Activated T-helper 2 cell treated with anti-CD3 and anti-CD28 coated beads, Interferon-gamma antibody, Interleukin-2, Interleukin-4, amounts not matched to agents 10 μg/mL and 5 μg/mL and 100 μg/mL, durations not matched to agents 14 hours and 24 hours and 36 hours (primary cell): ENCODE measurements at regions not wholly inside any gene's neighbourhood (a gene's known extent, or its start where the extent isn't known, plus 50 kb on each side); places are given as distances from the start of the nearest gene placed in this dataset.
"Not testable (repeated sequence)": the region's sequence is repeated elsewhere in the genome, so short reads cannot be mapped to it uniquely, and the experiment has no call there.

Experiments used
- DNase-seq: peaks from one replicate; pipeline ENCODE4 v3.0.0; 2021; ENCODE audit warnings: low spot score
- H3K27ac Mint-ChIP-seq: one replicate; pipeline ENCODE4 v1.8.0; 2021; ENCODE audit warnings: mixed read lengths
- H3K27me3 Mint-ChIP-seq: one replicate; pipeline ENCODE4 v1.8.0; 2021; ENCODE audit warnings: low read depth, mixed read lengths
- H3K36me3 Mint-ChIP-seq: one replicate; pipeline ENCODE4 v1.8.0; 2021; ENCODE audit warnings: low read depth, mixed read lengths
- H3K4me1 Mint-ChIP-seq: one replicate; pipeline ENCODE4 v1.8.0; 2021; ENCODE audit warnings: low read depth, mixed read lengths
- H3K4me3 Mint-ChIP-seq: one replicate; pipeline ENCODE4 v1.8.0; 2021; ENCODE audit warnings: low read depth, mild to moderate bottlenecking, moderate library complexity, mixed read lengths
- H3K9me3 Mint-ChIP-seq: one replicate; pipeline ENCODE4 v1.8.0; 2021; ENCODE audit warnings: mixed read lengths
- intact Hi-C: fragments of 100-400 bp; cut with micrococcal nuclease; formaldehyde crosslinking; loops from one replicate; pipeline ENCODE4 v1.15.1; 2023

DNA sequence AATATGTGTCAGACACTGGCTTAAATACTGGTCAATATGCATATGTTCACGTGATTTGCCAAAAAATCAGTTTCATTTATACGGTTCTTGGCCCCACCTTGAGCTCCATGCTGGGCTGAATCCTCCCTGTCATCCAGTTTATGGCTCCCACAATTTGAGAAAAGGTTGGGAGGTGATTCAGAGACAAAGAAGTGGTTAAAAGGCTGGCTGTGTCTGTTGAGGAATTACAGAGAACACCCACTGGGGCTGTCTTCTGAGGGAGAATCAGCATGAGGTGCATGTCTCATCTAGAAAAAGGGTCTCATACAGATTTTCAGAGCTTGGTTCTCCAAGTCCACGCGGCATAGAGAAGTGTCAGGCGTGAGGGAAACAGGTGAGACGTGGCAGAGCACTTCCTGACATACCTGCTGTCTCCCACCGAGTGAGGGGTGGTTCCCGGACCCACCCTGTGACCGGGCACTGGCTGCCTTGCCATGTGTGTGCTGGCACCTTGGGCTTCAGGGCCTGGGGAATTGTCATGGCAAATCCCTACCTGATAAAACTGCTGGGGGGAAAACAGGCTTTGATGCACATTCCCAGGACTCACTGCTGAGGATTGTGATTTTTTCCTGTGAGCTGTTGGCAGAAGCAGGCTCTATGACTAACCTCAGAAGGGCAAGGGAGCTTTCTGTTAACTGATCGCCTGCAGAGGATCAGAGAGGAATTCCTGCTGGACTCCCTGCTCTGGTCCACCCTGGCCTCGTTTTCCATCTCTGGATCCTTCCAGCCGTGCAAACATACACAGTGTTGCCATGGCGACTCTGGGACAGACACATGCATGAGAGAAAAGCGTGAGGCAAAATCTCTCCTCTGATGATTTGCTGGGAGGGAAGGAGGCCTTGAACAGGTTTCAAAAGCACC, 223.6 kb downstream of the ADAMTS15 start:
- H3K9me3 Mint-ChIP-seq: no peaks in the 10 kb centered on the region
- no peak overlapping the region for H3K4me3 Mint-ChIP-seq
- H3K27me3 Mint-ChIP-seq: no peaks in the 10 kb centered on the region
- no peaks in the 10 kb centered on the region for H3K4me1 Mint-ChIP-seq
- intact Hi-C loops: no loop called here
- no peaks in the 10 kb centered on the region for H3K36me3 Mint-ChIP-seq
- no peak for DNase-seq
- H3K27ac Mint-ChIP-seq: no peak overlapping the region

DNA sequence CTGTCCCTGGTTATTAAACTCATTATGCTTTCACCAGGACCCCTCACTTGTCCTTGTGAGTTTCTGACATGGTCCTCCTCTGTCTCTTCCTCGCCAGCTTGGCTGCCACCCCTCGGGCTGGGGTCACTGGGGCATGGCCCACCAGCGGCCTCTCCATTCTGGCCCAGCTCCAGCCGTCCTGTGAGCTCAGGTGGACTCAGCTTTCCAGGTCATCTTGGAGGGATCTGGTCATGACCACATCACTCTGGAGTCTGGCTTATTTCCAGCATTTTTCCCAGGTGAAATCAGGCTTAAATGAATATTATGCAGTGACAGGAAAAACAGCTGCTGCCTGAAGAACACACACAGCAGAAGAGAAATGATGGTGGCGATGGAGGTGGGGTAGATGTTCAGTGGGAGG, 224.5 kb downstream of the ADAMTS15 start:
- Mint-ChIP-seq H3K4me1 (no peaks in the 10 kb centered on the region), H3K36me3 (no peaks in the 10 kb centered on the region), H3K27me3 (no peaks in the 10 kb centered on the region), H3K4me3 (no peak overlapping the region), H3K9me3 (peaks cover under 1% of the 10 kb centered on the region), H3K27ac (no peak overlapping the region)
- intact Hi-C loops: no loop called here
- no peak for DNase-seq

DNA sequence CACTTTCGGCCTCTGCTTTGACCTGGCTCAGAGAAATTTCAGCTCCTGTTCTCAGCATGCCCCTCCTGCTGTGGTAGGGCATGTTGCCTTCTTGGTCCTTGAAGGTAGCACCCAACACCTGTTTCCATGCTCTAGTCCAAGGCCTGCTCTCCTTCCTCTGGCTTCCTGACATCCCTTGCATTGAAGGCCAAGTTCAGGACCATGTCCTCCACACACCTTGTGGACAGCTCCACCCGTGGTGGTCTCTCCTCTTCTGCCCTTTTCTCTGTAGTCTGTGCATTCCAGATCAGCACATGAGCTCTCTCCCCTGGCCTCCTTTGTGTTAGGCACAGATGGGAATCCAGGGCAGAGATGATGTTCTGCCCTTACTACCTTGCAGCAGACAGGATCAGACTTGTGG, 225.3 kb downstream of the ADAMTS15 start:
- Mint-ChIP-seq H3K4me3 (no peak overlapping the region), H3K27me3 (no peaks in the 10 kb centered on the region), H3K4me1 (no peaks in the 10 kb centered on the region), H3K27ac (no peak overlapping the region), H3K9me3 (peaks cover 8% of the 10 kb centered on the region), H3K36me3 (no peaks in the 10 kb centered on the region)
- DNase-seq: no peak
- intact Hi-C loops: no loop called here

DNA sequence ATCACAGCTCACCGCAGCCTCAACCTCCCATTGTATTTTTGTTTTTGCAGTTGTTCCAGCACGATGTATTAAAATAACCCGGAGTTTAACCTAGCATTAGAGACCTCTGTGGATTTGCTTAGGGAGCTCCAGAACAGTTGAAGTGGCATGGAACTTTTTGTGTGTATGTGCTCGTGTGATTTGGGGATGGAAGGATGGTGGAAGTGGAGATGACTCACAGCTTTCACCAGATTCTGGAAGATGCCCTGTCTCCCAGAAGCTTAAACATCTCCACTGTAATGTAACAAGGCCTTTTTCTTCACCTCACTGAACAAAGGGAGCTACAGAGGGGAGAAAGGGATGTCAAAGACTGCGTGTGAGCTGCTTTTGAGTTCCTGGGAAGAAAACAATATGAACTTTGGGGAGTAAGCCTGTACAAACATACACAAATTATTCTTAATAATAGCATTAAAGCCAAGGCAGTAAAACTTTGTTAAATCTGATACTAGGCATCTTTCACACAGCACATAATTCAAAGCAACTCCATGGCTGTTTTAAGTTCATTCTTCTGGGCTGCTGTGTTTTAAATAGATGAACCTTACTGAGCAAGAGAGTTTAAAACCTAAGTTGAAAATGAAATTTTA, 226.4 kb downstream of the ADAMTS15 start:
- Mint-ChIP-seq H3K27ac (no peak overlapping the region), H3K4me3 (no peak overlapping the region), H3K36me3 (no peaks in the 10 kb centered on the region), H3K9me3 (peaks cover 18% of the 10 kb centered on the region), H3K4me1 (no peaks in the 10 kb centered on the region), H3K27me3 (no peaks in the 10 kb centered on the region)
- intact Hi-C loops: no loop called here
- no peak for DNase-seq

- H3K27me3 Mint-ChIP-seq: no peaks in the 10 kb centered on the region
- no peak overlapping the region for H3K4me3 Mint-ChIP-seq
- no peaks in the 10 kb centered on the region for H3K4me1 Mint-ChIP-seq
- H3K36me3 Mint-ChIP-seq: no peaks in the 10 kb centered on the region
- H3K27ac Mint-ChIP-seq: no peak overlapping the region
- peaks cover 20% of the 10 kb centered on the region for H3K9me3 Mint-ChIP-seq
- DNase-seq: no peak
- intact Hi-C loops: no loop called here
Observed at GRCh38 chr11:130675371-130675821, 227.0 kb downstream of the ADAMTS15 start.

- Mint-ChIP-seq H3K9me3 (peaks cover 25% of the 10 kb centered on the region), H3K27ac (no peak overlapping the region), H3K4me3 (no peak overlapping the region), H3K4me1 (no peaks in the 10 kb centered on the region), H3K36me3 (no peaks in the 10 kb centered on the region), H3K27me3 (no peaks in the 10 kb centered on the region)
- DNase-seq: no peak
- intact Hi-C loops: no loop called here
Observed at GRCh38 chr11:130675917-130676316, 227.5 kb downstream of the ADAMTS15 start.

DNA sequence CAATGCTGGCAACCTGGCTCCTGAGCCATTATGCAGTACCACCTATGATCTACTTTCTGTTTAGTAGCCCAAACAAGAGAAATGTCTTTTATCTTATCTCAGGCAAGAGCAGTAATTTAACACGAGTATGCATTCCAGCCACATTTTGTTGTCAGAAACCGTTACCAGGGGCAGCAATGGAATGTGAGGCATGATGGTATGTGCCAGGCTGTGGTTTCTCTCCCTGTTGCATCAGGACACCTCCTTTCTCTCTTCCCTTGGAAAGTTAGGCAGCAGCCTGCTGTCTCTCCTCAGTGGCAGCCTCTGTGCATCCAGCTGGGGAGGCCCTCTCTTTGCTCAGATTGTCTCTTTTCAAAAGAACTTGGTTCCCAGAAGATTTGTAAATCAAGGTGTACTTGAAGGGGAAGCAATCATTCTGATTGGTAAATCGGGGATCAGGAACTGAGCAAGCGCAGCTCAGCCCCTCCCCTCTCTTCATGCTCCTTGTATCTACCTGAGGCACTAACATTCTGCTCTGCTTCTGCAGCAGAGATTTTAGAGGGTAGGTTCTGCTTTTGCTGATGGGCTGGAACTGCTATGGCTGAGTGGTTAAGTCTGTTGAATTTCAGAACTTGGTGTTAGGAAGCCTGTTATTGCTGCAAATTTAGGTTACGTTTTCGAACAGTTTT, 229.2 kb downstream of the ADAMTS15 start:
- H3K4me3 Mint-ChIP-seq: no peak overlapping the region
- peaks cover 27% of the 10 kb centered on the region for H3K9me3 Mint-ChIP-seq
- no peak for DNase-seq
- H3K27me3 Mint-ChIP-seq: no peaks in the 10 kb centered on the region
- H3K36me3 Mint-ChIP-seq: no peaks in the 10 kb centered on the region
- no peaks in the 10 kb centered on the region for H3K4me1 Mint-ChIP-seq
- intact Hi-C loops: no loop called here
- no peak overlapping the region for H3K27ac Mint-ChIP-seq

GRCh38 chr11:130679247-130679646, 230.8 kb downstream of the ADAMTS15 start:
- Mint-ChIP-seq H3K4me3 (no peak overlapping the region), H3K4me1 (no peaks in the 10 kb centered on the region), H3K27ac (no peak overlapping the region), H3K27me3 (no peaks in the 10 kb centered on the region), H3K9me3 (peaks cover 27% of the 10 kb centered on the region), H3K36me3 (no peaks in the 10 kb centered on the region)
- intact Hi-C loops: no loop called here
- no peak for DNase-seq

GRCh38 chr11:130682471-130682870, 233.8 kb downstream of the SNX19 start:
- DNase-seq, H3K27ac Mint-ChIP-seq, H3K36me3 Mint-ChIP-seq, H3K27me3 Mint-ChIP-seq, H3K4me1 Mint-ChIP-seq, intact Hi-C loops, H3K4me3 Mint-ChIP-seq: not testable (repeated sequence)
- peaks cover 27% of the 10 kb centered on the region for H3K9me3 Mint-ChIP-seq

DNA sequence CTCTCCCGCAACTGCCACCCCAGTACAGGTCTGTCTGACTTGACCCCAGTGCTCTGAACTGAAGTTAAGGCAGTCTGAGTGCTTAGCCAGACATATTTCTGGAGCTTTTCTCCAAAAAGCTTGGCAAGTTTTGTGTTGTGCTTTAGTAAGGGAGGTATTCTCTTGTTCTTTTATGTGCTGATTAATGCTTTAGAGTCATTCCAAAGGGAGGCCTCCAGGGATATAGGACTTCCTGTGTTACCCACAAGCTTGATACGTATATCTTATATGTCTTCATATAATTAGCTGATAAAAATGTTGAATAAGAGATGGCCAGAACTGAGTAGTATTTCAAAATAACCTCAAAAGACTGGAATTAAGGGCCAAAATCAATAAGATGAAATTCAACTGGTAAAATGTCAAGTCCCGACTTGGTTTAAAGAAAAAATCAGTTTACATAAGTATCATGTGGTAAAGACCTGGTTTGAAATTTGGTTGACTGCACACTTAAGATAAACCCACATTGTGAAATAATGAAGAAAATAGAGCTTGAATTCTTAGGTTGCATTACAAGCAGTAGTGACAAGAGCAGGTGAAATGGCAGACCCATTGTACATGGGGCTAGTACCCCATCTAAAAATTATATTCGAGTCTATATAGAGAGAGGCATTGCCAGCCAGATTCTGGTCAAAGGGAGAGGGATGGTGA, 226.9 kb downstream of the SNX19 start:
- no peaks in the 10 kb centered on the region for H3K4me1 Mint-ChIP-seq
- no peak overlapping the region for H3K4me3 Mint-ChIP-seq
- H3K9me3 Mint-ChIP-seq: no peaks in the 10 kb centered on the region
- DNase-seq: no peak
- no peak overlapping the region for H3K27ac Mint-ChIP-seq
- H3K27me3 Mint-ChIP-seq: peaks cover 5% of the 10 kb centered on the region
- intact Hi-C loops: no loop called here
- H3K36me3 Mint-ChIP-seq: no peaks in the 10 kb centered on the region

GRCh38 chr11:130691581-130691980, 224.7 kb downstream of the SNX19 start:
- Mint-ChIP-seq H3K27ac (no peak overlapping the region), H3K27me3 (no peaks in the 10 kb centered on the region), H3K4me1 (no peaks in the 10 kb centered on the region)

GRCh38 chr11:130692220-130692619, 224.1 kb downstream of the SNX19 start:
- Mint-ChIP-seq H3K4me1 (no peaks in the 10 kb centered on the region), H3K27ac (no peak overlapping the region), H3K4me3 (no peak overlapping the region), H3K27me3 (no peaks in the 10 kb centered on the region), H3K9me3 (no peaks in the 10 kb centered on the region), H3K36me3 (no peaks in the 10 kb centered on the region)
- intact Hi-C loops: no loop called here
- DNase-seq: no peak

More at GRCh38 chr11:130691581-130691980, 224.7 kb downstream of the SNX19 start:
- no peak overlapping the region for H3K4me3 Mint-ChIP-seq
- H3K36me3 Mint-ChIP-seq: no peaks in the 10 kb centered on the region
- no peak for DNase-seq
- intact Hi-C loops: no loop called here
- no peaks in the 10 kb centered on the region for H3K9me3 Mint-ChIP-seq
